ENCODE measurements at regions not wholly inside any gene's neighbourhood (a gene's known extent, or its start where the extent isn't known, plus 50 kb on each side); places are given as distances from the start of the nearest gene placed in this dataset.

GRCh38 chr3:16090706-16091105, 83.8 kb upstream of the GALNT15 start:
- Histone ChIP-seq H3K27me3 (replicated peaks in 1 of 4; ENCODE audit: control extremely low read depth in 1 of 4, control insufficient read depth in 3 of 4, insufficient read depth in 4 of 4, low read length in 3 of 4) (peaks cover 0 to 2% (median 0%) of the 10 kb centered on the region in 4 experiments), H3K4me2 (replicated peaks; ENCODE audit: low read depth, low read length, poor library complexity, severe bottlenecking) (no peak overlapping the region), H2AFZ (ENCODE audit: insufficient read depth, low read depth, low read length, poor library complexity, severe bottlenecking) (no peak overlapping the region), H4K20me1 (ENCODE audit: control insufficient read depth, insufficient read depth, low read length, poor library complexity, severe bottlenecking) (no peaks in the 10 kb centered on the region), H3K9ac (ENCODE audit: low read length) (no peak overlapping the region), H3K79me2 (ENCODE audit: control insufficient read depth, insufficient read depth, low read length) (no peaks in the 10 kb centered on the region), H3K4me1 (ENCODE audit: control insufficient read depth in 2 of 2, insufficient read depth in 2 of 2, low read length in 2 of 2) (no peaks in the 10 kb centered on the region), H3K9me3 (ENCODE audit: control extremely low read depth in 1 of 3, control insufficient read depth in 2 of 3, insufficient read depth in 1 of 3, low read length in 2 of 3) (peaks cover 0 to 4% (median 0%) of the 10 kb centered on the region in 3 donors), H3K36me3 (replicated peaks in 1 of 2; ENCODE audit: control extremely low read depth in 1 of 2, control insufficient read depth in 1 of 2, extremely low read depth in 1 of 2, insufficient read depth in 2 of 2, low read length in 1 of 2) (no peaks in the 10 kb centered on the region), H3K4me3 (ENCODE audit: control extremely low read depth in 1 of 5, extremely low read depth in 1 of 5, insufficient read depth in 1 of 5, low read depth in 2 of 5, low read length in 4 of 5) (no peak overlapping the region), H3K27ac (ENCODE audit: low read length in 2 of 2) (no peak overlapping the region)
- ChIA-PET CTCF (no interaction called here), POLR2A (no interaction called here)
- no peak overlapping the region for H3K4me3 Mint-ChIP-seq
- DNase-seq (no peak), ATAC-seq (ENCODE audit: low read depth) (no peak)
- no peaks in the 10 kb centered on the region for H3K27me3 Mint-ChIP-seq
- H3K27ac Mint-ChIP-seq, result no peak overlapping the region
- H3K9me3 Mint-ChIP-seq (ENCODE audit: insufficient read depth), result no peaks in the 10 kb centered on the region
- TF ChIP-seq, protein P1, sequence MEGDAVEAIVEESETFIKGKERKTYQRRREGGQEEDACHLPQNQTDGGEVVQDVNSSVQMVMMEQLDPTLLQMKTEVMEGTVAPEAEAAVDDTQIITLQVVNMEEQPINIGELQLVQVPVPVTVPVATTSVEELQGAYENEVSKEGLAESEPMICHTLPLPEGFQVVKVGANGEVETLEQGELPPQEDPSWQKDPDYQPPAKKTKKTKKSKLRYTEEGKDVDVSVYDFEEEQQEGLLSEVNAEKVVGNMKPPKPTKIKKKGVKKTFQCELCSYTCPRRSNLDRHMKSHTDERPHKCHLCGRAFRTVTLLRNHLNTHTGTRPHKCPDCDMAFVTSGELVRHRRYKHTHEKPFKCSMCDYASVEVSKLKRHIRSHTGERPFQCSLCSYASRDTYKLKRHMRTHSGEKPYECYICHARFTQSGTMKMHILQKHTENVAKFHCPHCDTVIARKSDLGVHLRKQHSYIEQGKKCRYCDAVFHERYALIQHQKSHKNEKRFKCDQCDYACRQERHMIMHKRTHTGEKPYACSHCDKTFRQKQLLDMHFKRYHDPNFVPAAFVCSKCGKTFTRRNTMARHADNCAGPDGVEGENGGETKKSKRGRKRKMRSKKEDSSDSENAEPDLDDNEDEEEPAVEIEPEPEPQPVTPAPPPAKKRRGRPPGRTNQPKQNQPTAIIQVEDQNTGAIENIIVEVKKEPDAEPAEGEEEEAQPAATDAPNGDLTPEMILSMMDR (IDR thresholded peaks at IDR 0.05), result no peak
- no peak for TF ChIP-seq EZH2 (IDR thresholded peaks at IDR 0.05; ENCODE audit: borderline replicate concordance, insufficient read depth, low read depth, low read length, poor library complexity, severe bottlenecking)
- H3K4me1 Mint-ChIP-seq, result no peaks in the 10 kb centered on the region
- intact Hi-C loops (cut with micrococcal nuclease), result no loop called here

DNA sequence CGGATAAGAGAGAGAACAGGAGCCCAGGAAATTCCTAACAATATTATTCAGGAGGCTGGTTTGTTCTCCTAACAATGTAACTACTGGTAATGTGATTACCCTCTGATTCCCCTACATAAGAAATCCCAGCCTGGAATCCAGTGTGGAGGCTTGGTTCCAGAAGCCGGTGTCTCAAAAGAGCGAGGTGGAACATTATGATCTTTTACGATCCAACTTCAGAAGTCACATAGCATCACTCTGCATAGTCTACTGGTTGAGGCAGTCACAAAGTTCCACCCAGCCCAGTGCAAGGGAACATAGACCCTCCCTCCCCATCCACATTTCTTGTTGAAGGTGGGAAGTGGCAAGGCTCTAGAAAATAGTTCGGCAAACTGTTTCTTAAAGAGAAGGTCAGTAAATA, 81.6 kb upstream of the GALNT15 start:
- no peaks in the 10 kb centered on the region for H3K9me3 Mint-ChIP-seq (ENCODE audit: insufficient read depth)
- Histone ChIP-seq H4K20me1 (ENCODE audit: control insufficient read depth, insufficient read depth, low read length, poor library complexity, severe bottlenecking) (no peaks in the 10 kb centered on the region), H3K27ac (ENCODE audit: low read length in 2 of 2) (no peak overlapping the region), H3K4me2 (replicated peaks; ENCODE audit: low read depth, low read length, poor library complexity, severe bottlenecking) (no peak overlapping the region), H3K9ac (ENCODE audit: low read length) (no peak overlapping the region), H3K4me3 (ENCODE audit: control extremely low read depth in 1 of 5, extremely low read depth in 1 of 5, insufficient read depth in 1 of 5, low read depth in 2 of 5, low read length in 4 of 5) (no peak overlapping the region), H3K9me3 (ENCODE audit: control extremely low read depth in 1 of 3, control insufficient read depth in 2 of 3, insufficient read depth in 1 of 3, low read length in 2 of 3) (no peaks in the 10 kb centered on the region), H3K4me1 (ENCODE audit: control insufficient read depth in 2 of 2, insufficient read depth in 2 of 2, low read length in 2 of 2) (no peaks in the 10 kb centered on the region), H3K36me3 (replicated peaks in 1 of 2; ENCODE audit: control extremely low read depth in 1 of 2, control insufficient read depth in 1 of 2, extremely low read depth in 1 of 2, insufficient read depth in 2 of 2, low read length in 1 of 2) (no peaks in the 10 kb centered on the region), H3K27me3 (replicated peaks in 1 of 4; ENCODE audit: control extremely low read depth in 1 of 4, control insufficient read depth in 3 of 4, insufficient read depth in 4 of 4, low read length in 3 of 4) (peaks cover 0 to 2% (median 0%) of the 10 kb centered on the region in 4 experiments), H2AFZ (ENCODE audit: insufficient read depth, low read depth, low read length, poor library complexity, severe bottlenecking) (no peak overlapping the region), H3K79me2 (ENCODE audit: control insufficient read depth, insufficient read depth, low read length) (no peaks in the 10 kb centered on the region)
- POLR2A ChIA-PET, result no interaction called here
- H3K4me1 Mint-ChIP-seq, result no peaks in the 10 kb centered on the region
- 96% methylated on average over 3 of the region's 5 CpGs for WGBS (ENCODE audit: insufficient coverage)
- no peak for ATAC-seq (ENCODE audit: low read depth)
- DNase-seq, result no peak
- H3K27me3 Mint-ChIP-seq, result no peaks in the 10 kb centered on the region
- CTCF ChIA-PET, result no interaction called here
- H3K27ac Mint-ChIP-seq, result no peak overlapping the region
- H3K4me3 Mint-ChIP-seq, result no peak overlapping the region
- TF ChIP-seq EZH2 (IDR thresholded peaks at IDR 0.05; ENCODE audit: borderline replicate concordance, insufficient read depth, low read depth, low read length, poor library complexity, severe bottlenecking), result no peak
- TF ChIP-seq, protein P1 (IDR thresholded peaks at IDR 0.05), result no peak
- intact Hi-C loops (cut with micrococcal nuclease), result no loop called here
